T-helper 2 cell treated with Interferon-gamma antibody and Interleukin-4, amounts not matched to agents 100 ng/mL and 5 ng/mL, for 36 hours (primary cell): ENCODE measurements at regions not wholly inside any gene's neighbourhood (a gene's known extent, or its start where the extent isn't known, plus 50 kb on each side); places are given as distances from the start of the nearest gene placed in this dataset.

Experiments
- intact Hi-C: fragments of 100-400 bp; cut with micrococcal nuclease; formaldehyde crosslinking; loops from one replicate; pipeline ENCODE4 v1.15.1; 2023

DNA sequence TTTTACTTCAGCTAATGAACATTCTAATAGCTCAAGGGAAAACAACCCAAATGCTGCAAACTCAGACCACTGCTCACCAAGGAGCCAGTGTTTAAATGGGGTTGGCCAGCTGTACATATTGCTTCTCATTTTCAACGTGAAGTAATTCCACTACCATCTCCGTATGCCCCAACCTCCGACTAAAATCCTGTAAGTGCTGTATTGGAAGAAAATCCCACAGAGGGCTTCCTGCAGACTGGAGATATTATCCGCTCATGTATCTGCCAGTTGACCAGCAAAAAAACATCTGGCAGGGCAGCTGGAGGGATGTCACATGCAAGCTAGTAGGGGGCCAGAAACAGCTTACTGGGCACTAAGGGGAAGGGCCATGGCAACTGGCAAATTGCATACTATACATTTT is 485.0 kb downstream of the SNAPC1 start:
- intact Hi-C loops, result no loop called here

DNA sequence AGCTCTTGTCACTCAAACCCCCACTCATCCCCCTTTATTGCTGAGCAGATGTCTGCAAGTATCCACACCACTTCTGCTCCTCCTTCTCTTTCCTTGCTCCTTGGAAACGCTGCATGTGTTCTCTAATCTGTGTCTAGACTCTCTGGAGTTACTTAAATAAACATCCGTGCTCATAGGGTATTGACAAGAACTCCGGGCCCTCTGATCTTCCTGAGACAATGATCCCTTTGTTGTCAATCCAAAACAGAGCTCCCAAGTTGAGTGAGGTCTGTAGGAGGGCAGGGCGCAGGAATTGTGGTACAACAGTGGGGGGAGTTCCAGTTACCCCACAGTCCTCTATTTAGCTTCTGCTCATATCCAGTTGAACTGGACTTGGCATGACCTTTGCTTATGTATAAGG is 489.0 kb downstream of the SNAPC1 start:
- intact Hi-C loops, result no loop called here

DNA sequence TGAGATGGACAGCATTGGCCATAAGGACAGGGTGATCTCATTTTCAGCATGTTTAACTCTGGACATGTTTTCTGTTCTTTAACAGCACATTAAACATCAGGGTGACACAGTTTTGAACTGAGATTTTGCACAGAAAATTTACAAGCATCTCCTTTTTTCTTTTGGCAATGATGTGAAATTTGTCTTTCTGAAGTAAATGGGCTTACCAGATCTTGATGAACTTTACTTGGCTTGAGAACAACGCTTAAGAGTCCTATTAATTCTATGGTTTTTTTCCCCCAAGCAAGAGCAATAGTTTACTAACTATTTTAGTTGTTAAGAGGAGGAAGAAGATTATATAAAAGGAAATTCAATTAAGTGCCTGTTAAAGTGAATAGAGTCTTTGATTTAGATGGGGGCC is 491.0 kb downstream of the SNAPC1 start:
- intact Hi-C loops, result no loop called here

DNA sequence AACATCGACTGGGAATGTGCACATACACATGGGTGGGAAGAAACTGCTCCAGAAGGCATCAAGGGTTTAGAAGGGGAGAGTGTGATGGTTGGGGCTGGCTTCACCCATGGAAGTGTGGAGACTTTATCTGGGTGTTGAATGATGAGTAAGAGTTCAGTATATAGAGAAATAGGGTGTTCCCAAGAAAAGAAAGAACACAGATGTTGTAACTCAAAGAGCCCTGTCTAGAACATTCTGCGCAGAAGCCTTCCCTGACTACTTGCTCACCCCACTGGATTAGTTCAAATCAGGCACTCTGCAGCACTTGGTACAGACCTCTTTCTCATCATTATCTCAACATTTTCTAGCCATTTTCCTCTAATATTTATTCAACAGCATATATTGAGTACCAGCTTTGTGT is 491.7 kb downstream of the SNAPC1 start:
- intact Hi-C loops, result no loop called here

DNA sequence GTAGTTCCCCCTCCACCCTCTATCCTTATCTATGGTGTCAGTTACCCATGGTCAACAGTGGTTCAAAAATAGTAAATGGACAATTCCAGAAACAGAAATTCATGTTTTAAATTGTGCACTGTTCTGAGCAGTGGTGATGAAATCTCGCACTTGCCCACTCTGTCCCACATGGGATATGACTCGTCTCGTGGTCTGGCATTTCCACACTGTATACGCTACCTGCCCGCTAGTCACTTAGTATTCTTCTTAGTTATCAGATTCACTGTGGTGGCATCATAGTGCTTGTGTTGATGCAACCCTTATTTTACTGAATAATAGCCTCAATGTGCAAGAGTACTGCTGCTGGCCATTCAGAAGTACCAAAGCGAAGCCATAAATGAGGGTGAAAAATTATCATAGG is 507.0 kb downstream of the SNAPC1 start:
- intact Hi-C loops, result no loop called here

DNA sequence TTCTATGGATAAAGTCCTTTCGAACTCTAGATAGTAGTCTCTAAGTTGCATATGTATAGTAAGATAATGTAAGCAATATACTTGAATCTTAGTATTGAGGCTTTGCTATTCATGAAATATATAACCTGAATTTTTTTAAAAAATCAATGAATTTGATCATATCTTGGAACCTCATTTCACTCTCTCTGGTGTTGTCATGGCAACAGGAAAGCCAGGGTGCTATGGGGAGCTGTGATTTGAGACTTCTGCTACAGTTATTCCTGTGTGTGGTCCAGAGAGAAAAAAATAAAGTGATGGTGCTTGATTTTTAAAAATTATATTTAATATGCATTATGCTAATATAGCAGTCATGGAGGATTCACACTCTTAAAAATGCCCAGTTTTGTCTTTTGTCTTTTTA is 508.0 kb downstream of the SNAPC1 start:
- intact Hi-C loops, result no loop called here

- intact Hi-C loops, result no loop called here
Observed at GRCh38 chr14:62280366-62280765, 518.1 kb downstream of the SNAPC1 start.

- intact Hi-C loops, result no loop called here
Observed at GRCh38 chr14:62283837-62284236, 521.6 kb downstream of the SNAPC1 start.

DNA sequence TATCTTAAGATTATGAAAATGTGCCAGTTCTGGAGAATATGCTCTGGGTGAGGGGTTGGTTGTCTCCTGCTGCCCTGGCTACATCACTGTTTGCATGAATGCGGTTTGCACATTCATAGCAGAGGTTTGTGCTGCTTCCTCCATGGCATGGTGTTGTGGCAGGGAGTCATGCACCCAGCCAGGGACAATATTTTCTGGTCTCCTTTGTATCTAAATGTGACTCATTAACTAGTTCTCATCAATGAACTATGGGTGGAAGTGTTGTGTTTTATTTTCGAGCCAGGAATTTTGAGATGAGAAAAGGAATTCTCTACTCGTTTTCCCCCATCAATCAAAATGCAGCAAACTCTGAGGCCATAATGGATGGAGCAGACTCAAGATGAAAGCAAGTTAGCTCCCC is 527.3 kb downstream of the SNAPC1 start:
- intact Hi-C loops, result no loop called here

DNA sequence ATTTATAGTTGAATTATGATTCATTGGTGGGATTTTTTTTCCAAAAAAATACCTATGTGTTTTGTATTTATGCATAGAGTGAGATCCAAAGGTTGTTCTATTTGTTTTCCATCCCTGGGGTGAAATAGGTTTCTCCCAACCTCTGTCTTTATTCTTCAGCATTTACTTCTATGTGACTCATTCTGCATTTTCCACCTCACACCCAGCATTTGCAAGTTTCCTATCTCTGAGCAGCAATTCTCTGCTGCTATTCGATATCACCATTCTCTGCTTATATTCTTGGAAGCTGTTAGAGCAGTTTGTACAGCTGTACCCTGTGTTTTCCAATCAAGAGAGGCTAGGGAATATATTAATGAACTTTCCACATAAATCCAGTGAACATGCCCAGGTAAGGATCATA is 538.9 kb downstream of the SNAPC1 start:
- intact Hi-C loops, result no loop called here

- intact Hi-C loops, result no loop called here
Observed at GRCh38 chr14:62301911-62302310, 539.7 kb downstream of the SNAPC1 start.

DNA sequence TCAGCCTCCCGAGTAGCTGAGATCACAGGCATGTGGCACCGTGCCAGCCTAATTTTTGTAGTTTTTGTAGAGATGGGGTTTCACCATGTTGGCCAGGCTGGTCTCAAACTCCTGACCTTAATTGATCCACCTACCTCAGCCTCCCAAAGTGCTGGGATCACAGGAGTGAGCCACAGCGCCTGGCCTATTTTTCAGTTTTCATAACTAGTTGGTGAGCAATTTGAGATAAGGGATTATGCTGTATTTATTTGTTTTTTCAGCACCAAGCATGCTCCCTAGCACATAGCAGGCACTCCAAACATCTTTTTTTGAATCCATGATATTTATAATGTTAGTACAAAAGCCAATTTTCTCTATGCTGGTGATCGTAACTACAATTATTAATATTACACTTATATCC is 541.2 kb downstream of the SNAPC1 start:
- intact Hi-C loops, result no loop called here

- intact Hi-C loops, result no loop called here
Observed at GRCh38 chr14:62304257-62304656, 542.0 kb downstream of the SNAPC1 start.

- intact Hi-C loops, result no loop called here
Observed at GRCh38 chr14:62307844-62308243, 545.6 kb downstream of the SNAPC1 start.

DNA sequence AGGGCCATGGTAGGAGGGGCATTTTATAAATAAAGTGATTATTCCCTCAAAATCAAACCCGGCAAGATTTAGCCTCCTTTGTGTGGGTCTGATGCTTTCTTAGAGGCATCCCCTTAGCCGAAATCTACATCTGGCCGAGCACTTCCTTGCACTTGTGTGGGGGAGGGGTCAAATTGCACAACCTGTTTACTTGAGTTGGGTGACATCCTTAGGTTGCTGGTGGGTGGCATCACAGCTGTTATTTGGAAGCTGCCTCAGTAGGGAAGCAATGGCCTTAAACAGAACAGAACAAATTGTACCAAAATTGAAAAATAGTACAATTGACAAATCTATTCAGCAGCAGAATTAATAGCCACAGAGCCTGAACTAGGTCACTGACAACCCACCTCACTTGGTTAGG is 546.1 kb downstream of the SNAPC1 start:
- intact Hi-C loops, result no loop called here

DNA sequence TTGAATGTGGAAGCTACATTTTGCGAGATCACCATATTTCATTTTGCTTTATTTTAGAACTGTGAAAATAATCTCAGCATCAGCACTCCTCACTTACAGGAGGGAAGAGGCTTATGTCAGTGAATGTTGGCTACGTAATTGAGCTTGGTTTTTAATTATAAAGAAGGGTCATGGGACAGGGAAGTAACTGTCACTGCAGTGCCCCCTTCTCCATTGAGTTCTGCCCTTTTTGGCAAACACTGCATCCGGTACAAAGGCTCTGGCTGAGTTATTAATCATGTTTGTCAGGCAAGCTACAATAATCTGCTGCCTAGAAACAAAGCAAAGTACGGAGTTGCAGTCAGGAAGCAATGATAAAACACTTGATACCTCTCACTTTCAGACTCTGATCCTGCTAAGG is 546.7 kb downstream of the SNAPC1 start:
- intact Hi-C loops, result no loop called here

GRCh38 chr14:62313212-62313611 is 551.0 kb downstream of the SNAPC1 start:
- intact Hi-C loops, result no loop called here

GRCh38 chr14:62314221-62314620 is 552.0 kb downstream of the SNAPC1 start:
- intact Hi-C loops, result no loop called here

- intact Hi-C loops, result no loop called here
Observed at GRCh38 chr14:62314871-62315270, 552.7 kb downstream of the SNAPC1 start.

DNA sequence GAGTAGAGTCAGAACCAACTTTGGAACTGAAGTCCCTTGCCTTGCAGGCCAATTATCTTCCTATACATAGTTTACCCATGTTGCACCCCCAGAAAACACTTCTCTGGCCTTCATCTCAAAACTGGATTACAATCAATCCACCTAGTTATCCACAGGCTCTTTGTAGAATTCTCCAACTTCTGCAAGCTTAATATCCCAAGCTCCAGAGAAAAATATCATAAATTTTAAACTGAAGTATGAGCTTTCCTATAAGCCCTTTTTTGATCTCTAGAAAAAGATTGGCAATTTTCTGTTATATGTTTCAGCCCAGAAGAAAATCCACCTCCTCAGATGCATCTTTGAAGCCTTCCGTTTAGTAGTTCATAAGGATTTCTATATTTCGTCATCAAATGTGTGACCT is 553.4 kb downstream of the SNAPC1 start:
- intact Hi-C loops, result no loop called here

GRCh38 chr14:62322216-62322615 is 560.0 kb downstream of the SNAPC1 start:
- intact Hi-C loops, result no loop called here

GRCh38 chr14:62329427-62329826 is 567.2 kb downstream of the SNAPC1 start:
- intact Hi-C loops, result no loop called here

DNA sequence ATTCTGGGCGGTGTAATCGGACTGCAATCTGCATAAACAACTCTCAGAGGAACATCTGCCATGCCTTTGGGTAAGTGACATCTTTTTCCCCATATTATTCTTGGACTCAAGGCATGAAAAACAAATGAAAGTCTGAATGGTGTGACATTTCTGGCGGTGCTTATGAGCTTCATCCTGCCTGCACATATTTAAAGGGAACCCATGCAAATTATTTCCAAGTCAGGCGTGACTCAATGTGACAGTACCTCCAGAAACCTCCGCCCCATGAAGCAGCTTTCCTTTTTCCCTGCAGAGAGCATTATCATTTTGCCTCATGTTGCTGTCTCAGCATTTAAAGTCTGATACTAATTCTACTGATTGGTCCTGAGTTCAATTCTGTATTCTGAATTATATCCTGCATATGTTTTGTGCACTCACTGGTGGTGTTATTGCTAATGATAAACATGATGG is 585.4 kb downstream of the SNAPC1 start:
- intact Hi-C loops, result no loop called here

DNA sequence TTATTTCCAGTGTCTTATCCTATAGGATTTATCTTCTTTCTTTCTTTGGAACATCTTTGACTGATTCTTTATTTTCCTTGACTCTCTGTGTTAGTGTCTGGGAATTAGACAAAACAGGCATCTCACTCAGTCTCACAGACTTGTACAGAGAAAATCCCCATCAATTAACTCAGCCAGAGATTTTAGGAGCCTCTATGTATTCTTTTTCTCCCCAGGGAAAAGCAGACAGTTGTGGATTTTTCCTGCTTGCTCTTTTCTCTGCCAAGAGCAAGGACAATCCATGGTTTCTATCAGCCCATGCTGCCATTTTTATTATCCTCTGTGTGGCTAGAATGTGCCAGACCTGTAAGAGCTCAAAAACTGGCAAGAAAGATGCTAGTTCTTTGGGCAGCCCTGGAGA is 595.1 kb downstream of the SNAPC1 start:
- intact Hi-C loops, result no loop called here
